GM12874 (cell line): ENCODE measurements at regions not wholly inside any gene's neighbourhood (a gene's known extent, or its start where the extent isn't known, plus 50 kb on each side); places are given as distances from the start of the nearest gene placed in this dataset.

ENCODE experiments used
- CTCF ChIP-seq: IDR thresholded peaks from 2 replicates; pipeline ENCODE4 v1.5.1; 2011; ENCODE audit warnings: low read depth, mild to moderate bottlenecking, control low read depth, low read length, moderate library complexity; ENCODE audit not compliant: insufficient read depth

GRCh38 chr1:5658340-5659316, 333.6 kb downstream of the NPHP4 start:
- TF ChIP-seq CTCF: no peak

- TF ChIP-seq CTCF: no peak
Observed at GRCh38 chr1:5651964-5652821, 340.0 kb downstream of the NPHP4 start.

GRCh38 chr1:5651473-5651872, 340.8 kb downstream of the NPHP4 start:
- no peak for TF ChIP-seq CTCF

- TF ChIP-seq CTCF: no peak
Observed at GRCh38 chr1:5651027-5651410, 341.2 kb downstream of the NPHP4 start.

GRCh38 chr1:5650283-5651026, 341.8 kb downstream of the NPHP4 start:
- TF ChIP-seq CTCF: no peak

GRCh38 chr1:5649795-5650194, 342.4 kb downstream of the NPHP4 start:
- TF ChIP-seq CTCF: no peak

GRCh38 chr1:5649166-5649551, 343.1 kb downstream of the NPHP4 start:
- no peak for TF ChIP-seq CTCF
